Hepatocyte (in vitro differentiated cells): ENCODE measurements at regions not wholly inside any gene's neighbourhood (a gene's known extent, or its start where the extent isn't known, plus 50 kb on each side); places are given as distances from the start of the nearest gene placed in this dataset.

Experiments used
- DNase-seq: peaks from one replicate; pipeline ENCODE4 v3.0.0-alpha.2; 2016; ENCODE audit warnings: low spot score
- H2AFZ ChIP-seq: fragments of 200-600 bp; sonication (generic); 2 replicates; pipeline ENCODE4 v1.6.0; 2016; ENCODE audit warnings: antibody characterized with exemption, mild to moderate bottlenecking
- H3K27ac ChIP-seq: fragments of 200-600 bp; sonication (generic); 2 replicates; pipeline ENCODE4 v1.5.1; 2016; ENCODE audit warnings: mild to moderate bottlenecking
- H3K27me3 ChIP-seq: fragments of 200-600 bp; sonication (generic); 2 replicates; pipeline ENCODE4 v1.6.1; 2016
- H3K36me3 ChIP-seq: fragments of 200-600 bp; sonication (generic); replicated peaks from 2 replicates; pipeline ENCODE4 v1.5.1; 2016; ENCODE audit warnings: low read depth; ENCODE audit not compliant: insufficient read depth
- H3K4me1 ChIP-seq: fragments of 200-600 bp; sonication (generic); 2 replicates; pipeline ENCODE4 v1.5.1; 2016; ENCODE audit warnings: mild to moderate bottlenecking, moderate library complexity; ENCODE audit not compliant: insufficient read depth
- H3K4me2 ChIP-seq: fragments of 200-600 bp; sonication (generic); 2 replicates; pipeline ENCODE4 v1.6.0; 2016
- H3K4me3 ChIP-seq: fragments of 200-600 bp; sonication (generic); 2 replicates; pipeline ENCODE4 v1.5.1; 2016; ENCODE audit warnings: mild to moderate bottlenecking
- H3K79me2 ChIP-seq: fragments of 200-600 bp; sonication (generic); 2 replicates; pipeline ENCODE4 v1.6.0; 2017; ENCODE audit warnings: mild to moderate bottlenecking
- H3K9me2 ChIP-seq: fragments of 200-600 bp; sonication (generic); replicated peaks from 2 replicates; pipeline ENCODE4 v1.6.0; 2017; ENCODE audit warnings: mild to moderate bottlenecking; ENCODE audit not compliant: insufficient read depth
- H3K9me3 ChIP-seq: fragments of 200-600 bp; sonication (generic); 2 replicates; pipeline ENCODE4 v1.5.1; 2016; ENCODE audit warnings: low read depth, mild to moderate bottlenecking
- H4K20me1 ChIP-seq: fragments of 200-600 bp; sonication (generic); 2 replicates; pipeline ENCODE4 v1.6.0; 2016; ENCODE audit warnings: mild to moderate bottlenecking; ENCODE audit not compliant: insufficient read depth, poor library complexity, severe bottlenecking
- EZH2 ChIP-seq: fragments of 200-600 bp; sonication (generic); IDR thresholded peaks from 2 replicates; pipeline ENCODE4 v1.6.1; 2016; ENCODE audit warnings: antibody characterized with exemption, mild to moderate bottlenecking, borderline replicate concordance
- EZH2phosphoT487 ChIP-seq: fragments of 200-600 bp; sonication (generic); IDR thresholded peaks from one replicate; pipeline ENCODE4 v1.6.1; 2018; ENCODE audit warnings: antibody characterized with exemption, mild to moderate bottlenecking, low read depth, moderate library complexity; ENCODE audit not compliant: unreplicated experiment, severe bottlenecking
- WGBS: methylation state at CpG from one replicate; pipeline ENCODE4 v1.1.6; 2016; ENCODE audit warnings: low lambda C conversion rate; ENCODE audit errors: missing lambda C conversion rate; 5-methylcytosine and 5-hydroxymethylcytosine counted together
- TF ChIP-seq, protein P1 (sequence below): fragments of 200-600 bp; sonication (generic); IDR thresholded peaks from 2 replicates; pipeline ENCODE4 v1.5.1; 2016; ENCODE audit warnings: antibody characterized with exemption, mild to moderate bottlenecking; ENCODE audit not compliant: poor library complexity

DNA sequence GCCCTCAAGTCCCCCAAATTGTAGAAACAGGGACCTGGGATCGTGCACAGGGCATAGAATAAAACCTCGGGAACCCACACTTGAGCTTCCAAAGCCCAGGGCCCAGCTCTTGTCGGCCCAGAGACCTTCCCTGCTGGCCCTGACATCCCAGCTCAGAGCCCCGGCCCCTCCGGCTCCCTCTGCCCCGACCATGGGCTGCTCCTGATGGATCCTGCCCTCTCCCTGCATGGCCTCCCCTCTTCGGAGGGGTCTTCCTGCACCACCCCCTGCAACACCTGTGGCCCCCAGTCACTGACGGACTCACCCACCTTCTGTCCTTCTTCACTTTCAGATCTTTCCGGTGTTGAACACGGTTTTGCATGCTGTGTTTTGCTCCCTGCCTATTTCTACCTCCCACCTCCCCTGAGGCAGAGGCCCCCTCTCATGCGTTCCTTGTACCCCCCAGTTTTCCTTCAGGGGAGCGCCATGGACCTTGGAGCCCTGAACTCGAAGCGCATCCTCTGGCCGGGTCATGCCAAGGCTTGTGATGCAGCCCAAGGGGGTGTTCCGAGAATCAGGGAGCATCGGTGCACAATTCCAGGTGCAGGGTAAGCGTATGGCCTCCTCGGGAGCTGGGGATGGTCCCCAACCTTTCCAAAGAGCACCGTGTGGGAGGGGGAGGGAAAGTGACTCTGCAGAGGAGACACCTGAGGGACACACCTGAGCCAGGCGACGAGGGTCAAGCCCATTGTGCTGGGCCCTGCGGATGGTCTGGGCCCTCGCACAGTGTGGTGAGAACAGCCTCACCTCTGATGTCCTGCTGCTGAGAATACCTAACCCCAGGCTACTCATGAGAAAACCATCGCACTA, 666.4 kb downstream of the BRD1 start:
- no peak overlapping the region for H3K27ac ChIP-seq
- no peaks in the 10 kb centered on the region for H4K20me1 ChIP-seq
- no peak overlapping the region for H3K4me3 ChIP-seq
- no peak for DNase-seq
- H3K9me2 ChIP-seq, result no peaks in the 10 kb centered on the region
- TF ChIP-seq EZH2phosphoT487 (no peak), EZH2 (no peak)
- TF ChIP-seq, protein P1, sequence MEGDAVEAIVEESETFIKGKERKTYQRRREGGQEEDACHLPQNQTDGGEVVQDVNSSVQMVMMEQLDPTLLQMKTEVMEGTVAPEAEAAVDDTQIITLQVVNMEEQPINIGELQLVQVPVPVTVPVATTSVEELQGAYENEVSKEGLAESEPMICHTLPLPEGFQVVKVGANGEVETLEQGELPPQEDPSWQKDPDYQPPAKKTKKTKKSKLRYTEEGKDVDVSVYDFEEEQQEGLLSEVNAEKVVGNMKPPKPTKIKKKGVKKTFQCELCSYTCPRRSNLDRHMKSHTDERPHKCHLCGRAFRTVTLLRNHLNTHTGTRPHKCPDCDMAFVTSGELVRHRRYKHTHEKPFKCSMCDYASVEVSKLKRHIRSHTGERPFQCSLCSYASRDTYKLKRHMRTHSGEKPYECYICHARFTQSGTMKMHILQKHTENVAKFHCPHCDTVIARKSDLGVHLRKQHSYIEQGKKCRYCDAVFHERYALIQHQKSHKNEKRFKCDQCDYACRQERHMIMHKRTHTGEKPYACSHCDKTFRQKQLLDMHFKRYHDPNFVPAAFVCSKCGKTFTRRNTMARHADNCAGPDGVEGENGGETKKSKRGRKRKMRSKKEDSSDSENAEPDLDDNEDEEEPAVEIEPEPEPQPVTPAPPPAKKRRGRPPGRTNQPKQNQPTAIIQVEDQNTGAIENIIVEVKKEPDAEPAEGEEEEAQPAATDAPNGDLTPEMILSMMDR, result no peak
- H3K4me1 ChIP-seq, result no peaks in the 10 kb centered on the region
- no peaks in the 10 kb centered on the region for H3K27me3 ChIP-seq
- WGBS, result 91% methylated on average over 25 of the region's 25 CpGs
- no peaks in the 10 kb centered on the region for H3K9me3 ChIP-seq
- H3K36me3 ChIP-seq, result no peaks in the 10 kb centered on the region
- no peaks in the 10 kb centered on the region for H3K79me2 ChIP-seq
- H2AFZ ChIP-seq, result no peak overlapping the region
- H3K4me2 ChIP-seq, result no peak overlapping the region

DNA sequence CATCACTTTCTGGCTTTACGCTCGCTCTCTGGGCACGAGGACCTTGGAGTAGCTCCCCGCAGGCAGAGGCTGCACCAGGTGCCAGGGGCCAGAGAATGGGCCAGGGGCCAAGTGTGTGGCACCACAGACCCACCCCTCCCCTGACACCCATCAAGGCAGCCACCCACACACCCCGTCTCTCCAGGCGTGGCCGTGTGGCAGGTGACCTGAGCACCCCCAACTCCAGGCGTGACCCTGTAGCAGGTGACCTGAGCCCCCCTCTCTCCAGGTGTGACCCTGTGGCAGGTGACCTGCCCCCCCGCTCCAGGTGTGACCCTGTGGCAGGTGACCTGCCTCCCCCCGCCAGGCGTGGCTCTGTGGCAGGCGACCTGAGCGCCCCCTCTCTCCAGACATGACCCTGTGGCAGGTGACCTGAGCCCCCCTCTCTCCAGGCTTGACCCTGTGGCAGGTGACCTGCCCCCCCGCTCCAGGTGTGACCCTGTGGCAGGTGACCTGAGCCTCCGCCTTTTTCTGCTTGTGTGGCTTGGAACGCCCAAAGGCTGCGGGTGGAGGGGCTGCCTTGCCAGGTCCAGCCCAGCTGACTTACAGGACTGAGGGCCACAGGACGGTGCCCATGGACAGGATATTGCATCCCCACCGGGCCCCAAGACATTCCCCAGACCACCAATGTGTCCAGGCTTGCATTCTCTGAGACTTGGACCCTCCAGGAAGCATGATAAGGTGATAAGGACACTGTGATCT, 667.2 kb downstream of the BRD1 start:
- no peaks in the 10 kb centered on the region for H3K9me2 ChIP-seq
- no peaks in the 10 kb centered on the region for H3K27me3 ChIP-seq
- DNase-seq, result no peak
- no peak overlapping the region for H2AFZ ChIP-seq
- 90% methylated on average over 13 of the region's 19 CpGs for WGBS
- H3K79me2 ChIP-seq, result no peaks in the 10 kb centered on the region
- no peak for TF ChIP-seq EZH2
- TF ChIP-seq, protein P1, result no peak
- TF ChIP-seq EZH2phosphoT487, result no peak
- no peaks in the 10 kb centered on the region for H3K9me3 ChIP-seq
- H3K27ac ChIP-seq, result no peak overlapping the region
- no peaks in the 10 kb centered on the region for H3K4me1 ChIP-seq
- no peak overlapping the region for H3K4me3 ChIP-seq
- H4K20me1 ChIP-seq, result no peaks in the 10 kb centered on the region
- no peak overlapping the region for H3K4me2 ChIP-seq
- H3K36me3 ChIP-seq, result no peaks in the 10 kb centered on the region

DNA sequence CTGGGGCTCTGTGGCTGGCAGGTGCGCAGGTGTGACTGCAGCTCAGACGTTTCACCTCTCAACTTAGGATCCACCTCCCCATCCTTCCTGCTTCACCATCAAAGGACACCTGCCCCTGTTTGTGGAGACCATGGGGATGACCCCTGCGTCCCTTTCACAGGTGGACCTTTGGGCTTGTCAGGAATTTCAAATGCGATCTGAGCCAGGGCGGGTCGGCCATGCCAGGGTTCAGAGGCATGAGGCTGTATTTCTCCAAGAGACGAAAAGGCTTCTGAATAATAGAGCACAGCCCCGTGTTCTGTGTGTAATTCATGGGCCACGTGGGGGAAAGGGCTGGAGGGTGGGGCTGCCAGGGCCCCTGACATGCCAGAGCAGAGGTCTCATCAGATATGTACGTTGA, 668.0 kb downstream of the BRD1 start:
- TF ChIP-seq EZH2phosphoT487 (no peak), EZH2 (no peak)
- TF ChIP-seq, protein P1, result no peak
- Histone ChIP-seq H3K27me3 (no peaks in the 10 kb centered on the region), H3K4me1 (no peaks in the 10 kb centered on the region), H3K27ac (no peak overlapping the region), H3K4me2 (no peak overlapping the region), H3K79me2 (no peaks in the 10 kb centered on the region), H3K4me3 (no peak overlapping the region), H3K9me3 (no peaks in the 10 kb centered on the region), H3K36me3 (no peaks in the 10 kb centered on the region), H3K9me2 (no peaks in the 10 kb centered on the region), H4K20me1 (no peaks in the 10 kb centered on the region), H2AFZ (no peak overlapping the region)
- DNase-seq, result no peak
- WGBS, result 78% methylated on average over 10 of the region's 10 CpGs
